Brain microvascular endothelial cell (primary cell): ENCODE measurements at regions not wholly inside any gene's neighbourhood (a gene's known extent, or its start where the extent isn't known, plus 50 kb on each side); places are given as distances from the start of the nearest gene placed in this dataset.

Experiments used
- DNase-seq: peaks from one replicate; pipeline ENCODE4 v3.0.0-alpha.2; 2020
- H3K27ac ChIP-seq: fragments of 250-450 bp; sonication (Bioruptor Pico); 2 replicates; pipeline ENCODE4 v1.5.1; 2020; ENCODE audit warnings: mild to moderate bottlenecking, moderate library complexity
- H3K27me3 ChIP-seq: fragments of 250-450 bp; sonication (Bioruptor Pico); replicated peaks from 2 replicates; pipeline ENCODE4 v1.5.1; 2020; ENCODE audit warnings: mild to moderate bottlenecking
- H3K36me3 ChIP-seq: fragments of 250-450 bp; sonication (Bioruptor Pico); replicated peaks from 2 replicates; pipeline ENCODE4 v1.5.1; 2020; ENCODE audit warnings: mild to moderate bottlenecking
- H3K4me3 ChIP-seq: 2 replicates; pipeline ENCODE4 v1.5.1; 2011; ENCODE audit warnings: low read depth, mild to moderate bottlenecking, control low read depth, low read length, moderate library complexity
- in situ Hi-C: cut with HindIII; loops from 2 replicates; pipeline ENCODE4 v1.10.0; 2017; ENCODE audit warnings: low sequenced_read_pairs, low pct_ligation_motif_present
- TF ChIP-seq, protein P1 (sequence below): IDR thresholded peaks from 2 replicates; pipeline ENCODE4 v1.5.1; 2011; ENCODE audit warnings: low read depth, mild to moderate bottlenecking, moderate library complexity, low read length, control low read depth, inconsistent platforms; ENCODE audit errors: missing control alignments

GRCh38 chr13:74023484-74023883 is 110.7 kb downstream of the KLF12 start:
- H3K27me3 ChIP-seq: no peaks in the 10 kb centered on the region
- H3K27ac ChIP-seq: no peak overlapping the region
- no peak for DNase-seq
- in situ Hi-C loops: no loop called here
- TF ChIP-seq, protein P1, sequence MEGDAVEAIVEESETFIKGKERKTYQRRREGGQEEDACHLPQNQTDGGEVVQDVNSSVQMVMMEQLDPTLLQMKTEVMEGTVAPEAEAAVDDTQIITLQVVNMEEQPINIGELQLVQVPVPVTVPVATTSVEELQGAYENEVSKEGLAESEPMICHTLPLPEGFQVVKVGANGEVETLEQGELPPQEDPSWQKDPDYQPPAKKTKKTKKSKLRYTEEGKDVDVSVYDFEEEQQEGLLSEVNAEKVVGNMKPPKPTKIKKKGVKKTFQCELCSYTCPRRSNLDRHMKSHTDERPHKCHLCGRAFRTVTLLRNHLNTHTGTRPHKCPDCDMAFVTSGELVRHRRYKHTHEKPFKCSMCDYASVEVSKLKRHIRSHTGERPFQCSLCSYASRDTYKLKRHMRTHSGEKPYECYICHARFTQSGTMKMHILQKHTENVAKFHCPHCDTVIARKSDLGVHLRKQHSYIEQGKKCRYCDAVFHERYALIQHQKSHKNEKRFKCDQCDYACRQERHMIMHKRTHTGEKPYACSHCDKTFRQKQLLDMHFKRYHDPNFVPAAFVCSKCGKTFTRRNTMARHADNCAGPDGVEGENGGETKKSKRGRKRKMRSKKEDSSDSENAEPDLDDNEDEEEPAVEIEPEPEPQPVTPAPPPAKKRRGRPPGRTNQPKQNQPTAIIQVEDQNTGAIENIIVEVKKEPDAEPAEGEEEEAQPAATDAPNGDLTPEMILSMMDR: no peak
- H3K36me3 ChIP-seq: no peaks in the 10 kb centered on the region
- H3K4me3 ChIP-seq: no peak overlapping the region

DNA sequence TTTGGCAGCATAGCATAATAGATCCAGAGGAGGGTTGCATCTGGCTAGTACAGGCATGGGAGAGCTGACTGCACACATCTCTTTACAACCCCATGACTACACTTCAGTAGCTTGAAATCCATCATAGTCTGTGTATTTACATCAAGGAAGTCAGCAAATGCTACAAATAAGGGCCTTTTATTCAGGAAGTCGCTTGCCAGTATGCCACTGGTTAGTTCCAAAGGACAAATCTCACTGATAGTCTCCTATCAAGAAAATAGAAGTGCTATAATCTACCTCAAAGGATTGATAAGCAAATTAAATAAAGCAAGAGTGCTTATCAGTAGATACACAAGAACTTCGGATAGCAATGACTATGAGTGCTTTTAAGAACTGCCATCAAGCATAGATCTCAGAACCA is 112.7 kb downstream of the KLF12 start:
- Histone ChIP-seq H3K4me3 (no peak overlapping the region), H3K36me3 (no peaks in the 10 kb centered on the region), H3K27me3 (no peaks in the 10 kb centered on the region), H3K27ac (no peak overlapping the region)
- in situ Hi-C loops: no loop called here
- TF ChIP-seq, protein P1: no peak
- no peak for DNase-seq

DNA sequence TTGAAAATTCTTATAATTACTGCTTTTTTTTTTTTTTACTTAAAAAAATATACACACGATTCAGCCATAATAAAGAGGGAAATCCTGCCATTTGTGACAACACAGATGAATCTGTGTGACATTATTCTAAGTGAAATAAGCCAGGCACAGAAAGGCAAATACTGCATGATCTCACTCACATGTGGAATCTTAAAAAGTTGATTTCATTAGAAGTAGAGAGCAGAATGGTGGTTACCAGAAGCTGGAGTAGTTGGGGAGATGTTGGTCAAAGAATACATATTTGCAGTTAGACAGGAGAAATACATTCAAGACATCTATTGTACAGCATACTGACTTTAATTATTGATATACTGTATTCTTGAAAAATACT is 116.2 kb downstream of the KLF12 start:
- in situ Hi-C loops: no loop called here
- no peaks in the 10 kb centered on the region for H3K36me3 ChIP-seq
- no peaks in the 10 kb centered on the region for H3K27me3 ChIP-seq
- no peak for DNase-seq
- no peak overlapping the region for H3K4me3 ChIP-seq
- TF ChIP-seq, protein P1: no peak
- no peak overlapping the region for H3K27ac ChIP-seq

GRCh38 chr13:74017301-74018061 is 116.7 kb downstream of the KLF12 start:
- DNase-seq: no peak
- Histone ChIP-seq H3K4me3 (no peak overlapping the region), H3K27ac (no peak overlapping the region), H3K36me3 (no peaks in the 10 kb centered on the region), H3K27me3 (no peaks in the 10 kb centered on the region)
- in situ Hi-C loops: no loop called here
- TF ChIP-seq, protein P1: no peak

- no peak for DNase-seq
- Histone ChIP-seq H3K27ac (no peak overlapping the region), H3K27me3 (no peaks in the 10 kb centered on the region), H3K36me3 (no peaks in the 10 kb centered on the region), H3K4me3 (no peak overlapping the region)
- TF ChIP-seq, protein P1: no peak
- in situ Hi-C loops: no loop called here
These were observed 119.1 kb downstream of the KLF12 start for GRCh38 chr13:74015137-74015536.
